Omental fat pad (tissue), 3 donors: ENCODE measurements at regions not wholly inside any gene's neighbourhood (a gene's known extent, or its start where the extent isn't known, plus 50 kb on each side); places are given as distances from the start of the nearest gene placed in this dataset.

Experiments
- ATAC-seq: fragments of 150-250 bp; one replicate; pipeline ENCODE4 v1.9.1; 2016; ENCODE audit warnings: mild to moderate bottlenecking, moderate library complexity; ENCODE audit not compliant: low FRiP score
- DNase-seq: peaks from one replicate; pipeline ENCODE4 v3.0.0-alpha.2; 2019; ENCODE audit warnings: low spot score
- CTCF ChIP-seq, 3 donors: fragments of 450-650 bp; IDR thresholded peaks; one replicate each; pipeline ENCODE4 v1.5.1; 2016 to 2017; ENCODE audit warnings: antibody characterized with exemption in 3 of 3, mild to moderate bottlenecking in 3 of 3, moderate library complexity in 2 of 3

DNA sequence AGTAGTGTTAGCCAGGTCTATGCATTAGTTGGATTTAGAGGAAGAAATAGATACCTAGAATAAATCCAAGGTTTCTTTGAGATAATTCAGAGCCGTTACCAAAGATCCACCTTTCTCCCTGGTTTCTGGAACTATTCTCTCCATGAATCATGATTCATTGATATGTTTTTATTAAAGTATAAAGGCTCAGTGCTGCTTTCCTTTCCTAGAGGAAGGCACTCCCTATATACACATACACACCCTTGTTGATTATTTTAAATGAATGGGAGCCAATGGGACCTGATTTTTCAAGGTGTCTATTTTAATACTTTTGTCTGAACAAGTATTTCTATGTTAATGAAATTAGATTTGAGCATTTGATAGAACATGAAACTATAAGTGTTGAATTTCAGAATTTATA, 146.8 kb upstream of the SPRY1 start:
- ATAC-seq (no peak), DNase-seq (no peak)
- no peak for TF ChIP-seq CTCF (IDR thresholded peaks at IDR 0.05)

- DNase-seq (no peak), ATAC-seq (peak; percentile 55)
- no peak for TF ChIP-seq CTCF (IDR thresholded peaks at IDR 0.05)
Measured at GRCh38 chr4:123250843-123251242, 145.8 kb upstream of the SPRY1 start.

DNA sequence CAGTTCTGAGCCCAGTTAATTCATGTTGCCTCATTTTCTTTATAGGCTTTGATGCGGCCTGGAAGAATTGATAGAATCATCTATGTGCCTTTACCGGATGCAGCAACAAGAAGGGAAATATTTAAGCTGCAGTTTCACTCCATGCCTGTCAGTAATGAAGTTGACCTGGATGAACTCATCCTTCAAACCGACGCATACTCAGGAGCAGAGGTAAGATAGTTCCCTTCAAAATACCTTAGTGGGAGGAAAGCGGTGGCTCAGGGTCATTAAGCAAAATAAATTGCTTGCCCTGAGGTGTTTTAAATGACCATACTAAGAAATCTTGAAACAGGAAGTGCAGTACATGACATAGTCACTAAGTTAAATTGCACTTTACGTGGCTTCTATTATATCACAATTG, 140.6 kb upstream of the SPRY1 start:
- DNase-seq (no peak), ATAC-seq (no peak)
- TF ChIP-seq CTCF (IDR thresholded peaks at IDR 0.05) = no peak

DNA sequence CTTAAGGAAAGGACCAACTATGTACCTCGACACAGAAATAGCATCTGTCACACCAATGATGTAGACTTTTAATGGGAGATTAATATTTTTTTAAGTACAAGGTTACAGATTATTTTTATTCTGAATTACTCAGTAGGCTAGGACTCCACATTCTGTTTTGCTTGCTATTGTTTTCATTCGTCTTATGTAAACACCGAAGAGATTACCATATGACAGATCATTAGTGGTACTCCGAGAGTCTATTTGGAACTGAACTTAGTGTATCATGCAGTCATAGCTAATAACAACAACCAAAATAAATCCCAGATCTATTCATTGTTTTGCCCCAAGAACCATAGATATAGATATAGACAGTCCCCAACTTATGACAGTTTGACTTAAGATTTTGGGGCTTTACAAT, 139.7 kb upstream of the SPRY1 start:
- no peak for TF ChIP-seq CTCF (IDR thresholded peaks at IDR 0.05)
- ATAC-seq (no peak), DNase-seq (no peak)

DNA sequence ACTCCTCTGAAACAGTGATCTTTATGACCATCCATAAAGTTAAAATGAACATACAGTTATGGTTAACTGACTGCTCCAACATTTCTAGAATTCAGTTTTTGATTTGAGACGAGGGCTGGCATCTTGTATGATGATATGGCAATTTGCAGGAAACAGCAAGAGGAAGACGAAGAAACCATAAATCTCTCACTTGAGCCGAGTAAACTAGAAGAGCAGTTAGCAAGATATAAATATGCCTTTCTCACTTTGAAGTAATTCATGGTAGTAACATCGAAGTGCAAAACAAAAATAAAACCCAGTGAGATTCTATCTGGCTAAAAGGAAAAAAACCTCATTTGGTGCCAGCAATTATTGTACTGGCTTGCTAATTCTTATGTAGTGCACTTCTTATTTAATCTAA, 139.0 kb upstream of the SPRY1 start:
- DNase-seq (no peak), ATAC-seq (no peak)
- TF ChIP-seq CTCF (IDR thresholded peaks at IDR 0.05) = no peak

- TF ChIP-seq CTCF (IDR thresholded peaks at IDR 0.05) = no peak
- DNase-seq = no peak
- ATAC-seq = no peak
Measured at GRCh38 chr4:123259676-123260646, 136.6 kb upstream of the SPRY1 start.

DNA sequence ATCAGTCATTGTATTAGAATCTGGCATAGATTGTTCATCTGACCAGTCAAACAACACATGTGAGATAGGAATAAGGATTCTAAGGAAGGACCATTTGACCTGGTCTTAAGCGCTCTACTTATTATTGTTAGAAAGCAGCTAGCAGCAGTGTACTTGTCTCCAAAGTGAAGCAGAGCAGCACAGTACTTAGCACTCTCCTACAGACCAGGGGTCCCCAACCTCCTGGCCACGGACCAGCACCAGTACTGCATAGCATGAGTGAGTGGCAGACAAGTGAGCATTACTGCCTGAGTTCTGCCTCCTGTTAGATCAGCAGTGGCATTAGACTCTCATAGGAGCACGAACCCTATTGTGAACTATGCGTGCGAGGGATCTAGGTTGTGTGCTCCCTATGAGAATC, 135.9 kb upstream of the SPRY1 start:
- DNase-seq (no peak), ATAC-seq (no peak)
- no peak for TF ChIP-seq CTCF (IDR thresholded peaks at IDR 0.05)
